K562 (cell line): ENCODE measurements at regions not wholly inside any gene's neighbourhood (a gene's known extent, or its start where the extent isn't known, plus 50 kb on each side); places are given as distances from the start of the nearest gene placed in this dataset.

Experiments used
- ATAC-seq: fragments of 200-7000 bp; cut with Tn5 transposase; 3 replicates; pipeline ENCODE4 v1.9.1; 2020; ENCODE audit warnings: moderate library complexity
- BruUV-seq: library from RNA; stranded (reverse); fragments of 400-500 nt; replicated peaks from 2 replicates; lab custom pipeline; 2021; lab: Mats Ljungman, UMichigan
- CTCF ChIA-PET: fragments of 300-600 bp; formaldehyde crosslinking; extraction: SDS; loops from one replicate; lab custom pipeline; 2021; ENCODE audit warnings: low intra/inter-chr PET ratio; lab: Yijun Ruan, JAX
- POLR2A ChIA-PET: fragments of 300-600, 350-650 bp; sonication (Branson Sonifier 250); formaldehyde crosslinking; extraction: SDS; loops from one replicate; lab custom pipeline; 2021; ENCODE audit warnings: antibody characterized with exemption, inconsistent platforms; lab: Yijun Ruan, JAX
- DNase-seq, 4 experiments: peaks; one replicate each; pipeline versions ENCODE4 v3.0.0 to v3.0.0-alpha.2; 2011 to 2018; ENCODE audit warnings: low spot score in 3 of 4, mixed read lengths in 3 of 4; ENCODE audit errors: extremely low read depth in 1 of 4
- FAIRE-seq: peaks from 2 replicates; lab custom pipeline; 2011; peaks lifted over from hg19 to GRCh38; lab: Jason Lieb, UNC
- H2AFZ ChIP-seq: 2 replicates; pipeline ENCODE4 v1.6.0; 2011; ENCODE audit warnings: low read depth, low read length, control low read depth, inconsistent platforms
- H3K27ac ChIP-seq: fragments of 200-600 bp; 3 replicates; pipeline ENCODE4 v1.8.0; 2011; ENCODE audit warnings: low read depth, mild to moderate bottlenecking, control low read depth, inconsistent platforms, low read length, moderate library complexity, mixed read lengths; ENCODE audit errors: extremely low read depth
- H3K27me3 ChIP-seq, 2 experiments: fragments of 300-600 bp in 1 of 2; 2 replicates in 1 of 2; 3 replicates in 1 of 2; pipeline versions ENCODE4 v1.6.0 to v1.8.0; 2011; ENCODE audit warnings: inconsistent platforms in 2 of 2, low read length in 2 of 2, mild to moderate bottlenecking in 1 of 2, mixed read lengths in 1 of 2, moderate library complexity in 1 of 2; ENCODE audit not compliant: control insufficient read depth in 2 of 2, insufficient read depth in 2 of 2
- H3K36me3 ChIP-seq: fragments of 300-600 bp; 3 replicates; pipeline ENCODE4 v1.8.0; 2011; ENCODE audit warnings: mild to moderate bottlenecking, low read length, inconsistent platforms; ENCODE audit not compliant: control insufficient read depth, insufficient read depth
- H3K4me1 ChIP-seq, 2 experiments: fragments of 200-600 bp in 1 of 2; replicated peaks in 1 of 2; 2 replicates in 1 of 2; 3 replicates in 1 of 2; pipeline versions ENCODE4 v1.5.1 to v1.8.0; 2011; ENCODE audit warnings: inconsistent platforms in 2 of 2, low read length in 2 of 2, mild to moderate bottlenecking in 1 of 2, mixed read lengths in 1 of 2, moderate library complexity in 1 of 2; ENCODE audit not compliant: control insufficient read depth in 2 of 2, insufficient read depth in 2 of 2
- H3K4me2 ChIP-seq: 2 replicates; pipeline ENCODE4 v1.6.1; 2011; ENCODE audit warnings: low read length, control low read depth, inconsistent platforms, mixed read lengths; ENCODE audit not compliant: insufficient read depth
- H3K4me3 ChIP-seq: fragments of 200-600 bp; sonication (generic), shearing (Covaris generic); 2 replicates; pipeline ENCODE4 v1.5.1; 2016; ENCODE audit warnings: control low read depth, inconsistent platforms
- H3K79me2 ChIP-seq: fragments of 200-600 bp; 3 replicates; pipeline ENCODE4 v1.8.0; 2011; ENCODE audit warnings: low read length, inconsistent platforms; ENCODE audit not compliant: control insufficient read depth, insufficient read depth
- H3K9ac ChIP-seq, 2 experiments: 2 replicates each; pipeline versions ENCODE4 v1.6.0 to v1.6.1; 2011; ENCODE audit warnings: low read depth in 2 of 2, low read length in 2 of 2, control low read depth in 1 of 2, inconsistent platforms in 1 of 2, mild to moderate bottlenecking in 1 of 2, mixed read lengths in 1 of 2; ENCODE audit not compliant: insufficient read depth in 1 of 2
- H3K9me1 ChIP-seq: one replicate; pipeline ENCODE4 v1.6.0; 2011; ENCODE audit warnings: inconsistent platforms, mild to moderate bottlenecking, low read length, moderate library complexity; ENCODE audit not compliant: control insufficient read depth, insufficient read depth
- H3K9me3 ChIP-seq: replicated peaks from 2 replicates; pipeline ENCODE4 v1.5.1; 2011; ENCODE audit warnings: low read depth, low read length, inconsistent platforms; ENCODE audit not compliant: control insufficient read depth, insufficient read depth
- H4K20me1 ChIP-seq: replicated peaks from 2 replicates; pipeline ENCODE4 v1.6.1; 2011; ENCODE audit warnings: low read length, inconsistent platforms, mixed read lengths; ENCODE audit not compliant: control insufficient read depth, insufficient read depth
- ESRRA ChIP-seq: fragments of 450-650 bp; IDR thresholded peaks from 2 replicates; pipeline ENCODE4 v1.6.1; 2014; ENCODE audit warnings: low read depth, mild to moderate bottlenecking, moderate library complexity, borderline replicate concordance
- FIP1L1 ChIP-seq: fragments of 200-400 bp; formaldehyde crosslinking; IDR thresholded peaks from 2 replicates; pipeline ENCODE4 v1.6.1; 2018; ENCODE audit warnings: mild to moderate bottlenecking, low read depth, low read length; ENCODE audit not compliant: poor library complexity, severe bottlenecking
- MECOM ChIP-seq: fragments of 250-450 bp; sonication (Bioruptor Pico); IDR thresholded peaks from 2 replicates; pipeline ENCODE4 v1.8.0; 2022; ENCODE audit warnings: inconsistent platforms
- NR1H2 ChIP-seq: sonication (generic); formaldehyde crosslinking; IDR thresholded peaks from 2 replicates; pipeline ENCODE4 v1.4.0; 2020; ENCODE audit warnings: mild to moderate bottlenecking, missing genetic modification reagents
- PML ChIP-seq: IDR thresholded peaks from 2 replicates; pipeline ENCODE4 v1.6.1; 2012; ENCODE audit warnings: low read length, inconsistent platforms
- RBM39 ChIP-seq: fragments of 200-400 bp; formaldehyde crosslinking; optimal IDR thresholded peaks from 2 replicates; pipeline ENCODE3; 2018; ENCODE audit warnings: low read depth, low read length
- REST ChIP-seq, 2 experiments: fragments of 450-650 bp; formaldehyde crosslinking in 1 of 2; IDR thresholded peaks; 2 replicates each; pipeline versions ENCODE4 v1.4.0 to v1.6.1; 2014 to 2020; ENCODE audit warnings: mild to moderate bottlenecking in 2 of 2, borderline replicate concordance in 1 of 2, low read depth in 1 of 2
- ZNF512 ChIP-seq: IDR thresholded peaks from 2 replicates; pipeline ENCODE4 v1.6.1; 2016; ENCODE audit warnings: missing genetic modification characterization, missing compliant biosample characterization
- WGBS: fragments of 100-300 bp; shearing (Covaris generic); methylation state at CpG from one replicate; pipeline ENCODE4 v1.1.6; 2016; ENCODE audit warnings: low coverage, mixed read lengths; ENCODE audit not compliant: insufficient coverage; ENCODE audit errors: missing lambda C conversion rate; 5-methylcytosine and 5-hydroxymethylcytosine counted together
- in situ Hi-C: fragments of 300-500 bp; cut with MboI; formaldehyde crosslinking; loops from 4 replicates; pipeline ENCODE4 v1.15.0; 2018; ENCODE audit warnings: inconsistent platforms, mixed read lengths
- intact Hi-C: fragments of 100-400 bp; cut with micrococcal nuclease; formaldehyde crosslinking; loops from 2 replicates; pipeline ENCODE4 v1.14.2; 2022
- TF ChIP-seq, protein P1 (sequence below): sonication (generic); formaldehyde crosslinking; IDR thresholded peaks from 2 replicates; pipeline ENCODE4 v1.8.0; 2022; ENCODE audit warnings: mild to moderate bottlenecking, missing genetic modification reagents, borderline replicate concordance

DNA sequence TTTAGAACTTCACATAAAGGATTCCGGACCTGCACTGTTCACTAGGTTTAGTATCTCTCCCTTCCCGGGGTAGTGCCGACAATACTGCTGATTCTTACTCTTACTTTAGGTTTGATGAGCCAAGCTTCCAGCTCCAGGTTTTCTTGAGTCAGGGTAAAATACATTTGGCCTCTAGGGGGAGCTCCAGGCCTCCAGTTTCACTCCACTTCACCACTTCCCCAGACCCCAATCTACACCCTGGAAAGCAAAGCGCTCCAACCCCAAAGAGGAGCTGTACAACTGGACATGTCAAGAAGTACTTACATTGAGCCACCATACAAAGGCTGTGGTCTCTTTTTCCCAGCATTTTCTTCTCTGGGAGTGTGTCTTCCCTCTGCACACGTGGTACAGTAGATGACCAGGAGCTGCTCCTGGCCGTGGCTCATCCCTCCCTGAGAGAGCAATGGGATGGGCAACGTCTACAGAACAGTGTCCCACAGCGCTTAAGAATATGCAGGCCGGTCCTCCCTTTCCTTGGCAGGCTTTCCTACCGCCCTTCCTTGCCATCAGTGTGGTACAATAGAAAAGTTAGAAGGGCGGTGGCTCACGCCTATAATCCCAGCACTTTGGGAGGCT lies 93.9 kb upstream of the CCDC80 start:
- H2AFZ ChIP-seq = no peak overlapping the region
- no peaks in the 10 kb centered on the region for H3K9me1 ChIP-seq
- no peak overlapping the region for H3K9ac ChIP-seq
- H3K9me3 ChIP-seq = no peaks in the 10 kb centered on the region
- H3K4me3 ChIP-seq = no peak overlapping the region
- ATAC-seq (peak; percentile 93), DNase-seq (peak; percentile 37 to 73 (median 49)), FAIRE-seq (peak; percentile 69)
- in situ Hi-C loops = loop anchor here (5.0 to 25.0 kb wide), 3 partner anchors 90 to 552 kb away; partner anchors contain the start of genes CCDC80 and CD200R1
- ChIA-PET CTCF (interaction anchor here (0.9 to 1.4 kb wide), 2 partner anchors 79 to 245 kb away, joined by 3 to 5 read pairs; no protein-coding TSS in a partner anchor), POLR2A (interaction anchor here (0.6 kb wide), 1 partner anchor 256 kb away, joined by 3 read pairs; the partner anchor contains the start of gene GTPBP8)
- no peaks in the 10 kb centered on the region for H3K36me3 ChIP-seq
- intact Hi-C loops = loop anchor here (1.0 to 10.0 kb wide), 4 partner anchors 78 to 244 kb away; no protein-coding TSS in a partner anchor
- no peaks in the 10 kb centered on the region for H3K79me2 ChIP-seq
- H3K4me2 ChIP-seq = no peak overlapping the region
- WGBS = 22% methylated on average over 9 of the region's 12 CpGs
- no peaks in the 10 kb centered on the region for H4K20me1 ChIP-seq
- no peak overlapping the region for H3K27ac ChIP-seq
- no TSS peak for BruUV-seq
- H3K4me1 ChIP-seq = peaks cover 0 to 4% of the 10 kb centered on the region in 2 experiments; a peak in 1 of 5 replicates
- no peaks in the 10 kb centered on the region for H3K27me3 ChIP-seq
- peak; percentile 69; the same call in 1 of the 2 replicates for TF ChIP-seq REST (IDR thresholded peaks at IDR 0.05; ENCODE audit: borderline replicate concordance)
- TF ChIP-seq REST (CRISPR knock-in tag; IDR thresholded peaks at IDR 0.05; ENCODE audit: low read depth) = no peak
- no peak for TF ChIP-seq MECOM
- TF ChIP-seq ZNF512 (tag) = no peak
- no peak for TF ChIP-seq RBM39
- no peak for TF ChIP-seq FIP1L1
- no peak for TF ChIP-seq NR1H2 (CRISPR knock-in tag)
- TF ChIP-seq ESRRA = no peak
- TF ChIP-seq, protein P1, sequence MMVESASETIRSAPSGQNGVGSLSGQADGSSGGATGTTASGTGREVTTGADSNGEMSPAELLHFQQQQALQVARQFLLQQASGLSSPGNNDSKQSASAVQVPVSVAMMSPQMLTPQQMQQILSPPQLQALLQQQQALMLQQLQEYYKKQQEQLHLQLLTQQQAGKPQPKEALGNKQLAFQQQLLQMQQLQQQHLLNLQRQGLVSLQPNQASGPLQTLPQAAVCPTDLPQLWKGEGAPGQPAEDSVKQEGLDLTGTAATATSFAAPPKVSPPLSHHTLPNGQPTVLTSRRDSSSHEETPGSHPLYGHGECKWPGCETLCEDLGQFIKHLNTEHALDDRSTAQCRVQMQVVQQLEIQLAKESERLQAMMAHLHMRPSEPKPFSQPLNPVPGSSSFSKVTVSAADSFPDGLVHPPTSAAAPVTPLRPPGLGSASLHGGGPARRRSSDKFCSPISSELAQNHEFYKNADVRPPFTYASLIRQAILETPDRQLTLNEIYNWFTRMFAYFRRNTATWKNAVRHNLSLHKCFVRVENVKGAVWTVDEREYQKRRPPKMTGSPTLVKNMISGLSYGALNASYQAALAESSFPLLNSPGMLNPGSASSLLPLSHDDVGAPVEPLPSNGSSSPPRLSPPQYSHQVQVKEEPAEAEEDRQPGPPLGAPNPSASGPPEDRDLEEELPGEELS = no peak
- TF ChIP-seq PML = no peak
